ENCODE measurements at regions not wholly inside any gene's neighbourhood (a gene's known extent, or its start where the extent isn't known, plus 50 kb on each side); places are given as distances from the start of the nearest gene placed in this dataset.

GRCh38 chr6:24995270-24995669 lies 59.5 kb upstream of the RIPOR2 start:
- TF ChIP-seq, protein P1, sequence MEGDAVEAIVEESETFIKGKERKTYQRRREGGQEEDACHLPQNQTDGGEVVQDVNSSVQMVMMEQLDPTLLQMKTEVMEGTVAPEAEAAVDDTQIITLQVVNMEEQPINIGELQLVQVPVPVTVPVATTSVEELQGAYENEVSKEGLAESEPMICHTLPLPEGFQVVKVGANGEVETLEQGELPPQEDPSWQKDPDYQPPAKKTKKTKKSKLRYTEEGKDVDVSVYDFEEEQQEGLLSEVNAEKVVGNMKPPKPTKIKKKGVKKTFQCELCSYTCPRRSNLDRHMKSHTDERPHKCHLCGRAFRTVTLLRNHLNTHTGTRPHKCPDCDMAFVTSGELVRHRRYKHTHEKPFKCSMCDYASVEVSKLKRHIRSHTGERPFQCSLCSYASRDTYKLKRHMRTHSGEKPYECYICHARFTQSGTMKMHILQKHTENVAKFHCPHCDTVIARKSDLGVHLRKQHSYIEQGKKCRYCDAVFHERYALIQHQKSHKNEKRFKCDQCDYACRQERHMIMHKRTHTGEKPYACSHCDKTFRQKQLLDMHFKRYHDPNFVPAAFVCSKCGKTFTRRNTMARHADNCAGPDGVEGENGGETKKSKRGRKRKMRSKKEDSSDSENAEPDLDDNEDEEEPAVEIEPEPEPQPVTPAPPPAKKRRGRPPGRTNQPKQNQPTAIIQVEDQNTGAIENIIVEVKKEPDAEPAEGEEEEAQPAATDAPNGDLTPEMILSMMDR (IDR thresholded peaks at IDR 0.05; ENCODE audit: poor library complexity), result no peak
- no peak for TF ChIP-seq EZH2 (IDR thresholded peaks at IDR 0.05; ENCODE audit: borderline replicate concordance)
- TF ChIP-seq EZH2phosphoT487 (IDR thresholded peaks at IDR 0.05; ENCODE audit: low read depth, severe bottlenecking, unreplicated experiment), result no peak

Measured in hepatocyte (in vitro differentiated cells).